CD14-positive monocyte (primary cell): ENCODE measurements at regions not wholly inside any gene's neighbourhood (a gene's known extent, or its start where the extent isn't known, plus 50 kb on each side); places are given as distances from the start of the nearest gene placed in this dataset.

Experiments
- DNase-seq, 3 donors: peaks; one replicate each; pipeline ENCODE4 v3.0.0-alpha.2; 2011 to 2022
- H2AFZ ChIP-seq: 2 replicates; pipeline ENCODE4 v1.6.0; 2012; ENCODE audit warnings: mild to moderate bottlenecking, low read depth, low read length, inconsistent platforms; ENCODE audit not compliant: insufficient read depth, poor library complexity, severe bottlenecking
- H3K27ac ChIP-seq, 2 donors: 1 replicate in 1 of 2; 2 replicates in 1 of 2; pipeline ENCODE4 v1.5.1; 2012 to 2013; ENCODE audit warnings: low read length in 2 of 2, control low read depth in 1 of 2, inconsistent platforms in 1 of 2, low read depth in 1 of 2, mild to moderate bottlenecking in 1 of 2
- H3K27me3 ChIP-seq, 2 donors: one replicate each; pipeline versions ENCODE4 v1.6.0 to v1.6.1; 2011 to 2013; ENCODE audit warnings: low read length in 2 of 2; ENCODE audit not compliant: control insufficient read depth in 2 of 2, insufficient read depth in 2 of 2
- H3K36me3 ChIP-seq, 2 donors: replicated peaks in 1 of 2; 1 replicate in 1 of 2; 2 replicates in 1 of 2; pipeline versions ENCODE4 v1.5.1 to v1.6.1; 2012 to 2013; ENCODE audit warnings: low read length in 2 of 2, control low read depth in 1 of 2, inconsistent platforms in 1 of 2, mild to moderate bottlenecking in 1 of 2; ENCODE audit not compliant: insufficient read depth in 2 of 2, control insufficient read depth in 1 of 2
- H3K4me1 ChIP-seq, 2 donors: 1 replicate in 1 of 2; 2 replicates in 1 of 2; pipeline versions ENCODE4 v1.5.1 to v1.6.1; 2012 to 2013; ENCODE audit warnings: low read length in 2 of 2, control low read depth in 1 of 2, inconsistent platforms in 1 of 2, mild to moderate bottlenecking in 1 of 2, moderate library complexity in 1 of 2; ENCODE audit not compliant: insufficient read depth in 2 of 2, control insufficient read depth in 1 of 2
- H3K4me2 ChIP-seq: replicated peaks from 2 replicates; pipeline ENCODE3; 2012; ENCODE audit warnings: low read length, moderate library complexity, mild to moderate bottlenecking; ENCODE audit not compliant: poor library complexity, severe bottlenecking; ENCODE audit errors: extremely low read depth
- H3K4me3 ChIP-seq, 3 experiments: fragments of 200-600 bp in 1 of 3; sonication (generic) in 1 of 3; replicated peaks in 1 of 3; 1 replicate in 2 of 3; 2 replicates in 1 of 3; pipeline ENCODE4 v1.5.1; 2011 to 2013; ENCODE audit warnings: low read length in 3 of 3, mild to moderate bottlenecking in 3 of 3, control low read depth in 2 of 3, low read depth in 2 of 3, inconsistent platforms in 1 of 3, moderate library complexity in 1 of 3
- H3K79me2 ChIP-seq: 2 replicates; pipeline ENCODE4 v1.6.0; 2012; ENCODE audit warnings: mild to moderate bottlenecking, control low read depth, inconsistent platforms, low read length, moderate library complexity; ENCODE audit not compliant: insufficient read depth
- H3K9ac ChIP-seq: 2 replicates; pipeline ENCODE4 v1.6.0; 2017; ENCODE audit warnings: low read length, mild to moderate bottlenecking; ENCODE audit not compliant: insufficient read depth, poor library complexity, severe bottlenecking
- H3K9me3 ChIP-seq, 2 donors: replicated peaks in 1 of 2; 1 replicate in 1 of 2; 2 replicates in 1 of 2; pipeline versions ENCODE4 v1.5.1 to v1.6.1; 2012 to 2013; ENCODE audit warnings: low read length in 2 of 2, control low read depth in 1 of 2; ENCODE audit not compliant: control insufficient read depth in 1 of 2, insufficient read depth in 1 of 2
- H4K20me1 ChIP-seq: 2 replicates; pipeline ENCODE4 v1.6.0; 2012; ENCODE audit warnings: mild to moderate bottlenecking, low read length, control low read depth, moderate library complexity; ENCODE audit not compliant: insufficient read depth
- H3K27ac Mint-ChIP-seq, 7 donors: one replicate each; pipeline ENCODE4 v1.8.0; 2020; ENCODE audit warnings: mild to moderate bottlenecking in 7 of 7, mixed read lengths in 7 of 7, moderate library complexity in 6 of 7, inconsistent platforms in 2 of 7
- H3K27me3 Mint-ChIP-seq, 3 donors: one replicate each; pipeline ENCODE4 v1.8.0; 2021 to 2022; ENCODE audit warnings: low read depth in 3 of 3, mild to moderate bottlenecking in 3 of 3, mixed read lengths in 3 of 3, moderate library complexity in 3 of 3, inconsistent platforms in 1 of 3
- H3K36me3 Mint-ChIP-seq, 2 donors: one replicate each; pipeline ENCODE4 v1.8.0; 2020; ENCODE audit warnings: mixed read lengths in 2 of 2, inconsistent platforms in 1 of 2, mild to moderate bottlenecking in 1 of 2
- H3K4me1 Mint-ChIP-seq: one replicate; pipeline ENCODE4 v1.8.0; 2020; ENCODE audit warnings: mild to moderate bottlenecking, mixed read lengths
- H3K4me3 Mint-ChIP-seq, 2 donors: one replicate each; pipeline ENCODE4 v1.8.0; 2020; ENCODE audit warnings: mild to moderate bottlenecking in 2 of 2, mixed read lengths in 2 of 2, moderate library complexity in 1 of 2
- H3K9me3 Mint-ChIP-seq, 7 donors: one replicate each; pipeline ENCODE4 v1.8.0; 2020 to 2022; ENCODE audit warnings: mixed read lengths in 7 of 7, mild to moderate bottlenecking in 6 of 7, moderate library complexity in 6 of 7, inconsistent platforms in 2 of 7
- CTCF ChIP-seq: fragments of 200-600 bp; IDR thresholded peaks from one replicate; pipeline ENCODE4 v1.8.0; 2022; ENCODE audit warnings: antibody characterized with exemption, mild to moderate bottlenecking
- WGBS: methylation state at CpG from one replicate; pipeline ENCODE4 v1.1.5; 2013; ENCODE audit warnings: missing lambda C conversion rate; ENCODE audit not compliant: insufficient coverage; 5-methylcytosine and 5-hydroxymethylcytosine counted together
- intact Hi-C, 2 donors: fragments of 100-400 bp; cut with micrococcal nuclease; formaldehyde crosslinking; loops; one replicate each; pipeline versions ENCODE4 v1.15.0 to v1.15.1; 2023

DNA sequence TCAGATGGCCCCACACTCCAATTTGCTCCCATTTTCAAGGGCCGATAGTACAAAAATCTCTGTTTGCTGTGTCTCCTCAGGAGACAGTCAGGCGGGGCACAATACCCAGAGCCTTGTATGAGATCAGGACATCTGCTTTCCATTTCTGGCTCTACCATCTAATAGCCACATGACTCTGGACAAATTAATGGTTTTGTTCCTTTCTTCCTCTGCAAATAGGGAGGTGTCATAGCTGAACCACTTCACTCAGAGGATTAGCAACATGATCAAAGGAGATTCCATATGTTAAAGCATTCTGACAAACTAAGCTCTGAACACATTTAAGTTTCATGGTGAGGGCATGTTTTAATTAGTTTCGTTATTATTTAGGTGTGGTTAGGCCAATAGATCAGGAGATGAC is 602.1 kb upstream of the SYT4 start:
- intact Hi-C loops, result no loop called here
- H2AFZ ChIP-seq, result no peak overlapping the region
- no peaks in the 10 kb centered on the region for H3K4me1 ChIP-seq
- H3K27me3 Mint-ChIP-seq, result no peaks in the 10 kb centered on the region
- H3K79me2 ChIP-seq, result no peaks in the 10 kb centered on the region
- H3K9me3 ChIP-seq, result peaks cover 0 to 3% of the 10 kb centered on the region in 2 donors
- no peaks in the 10 kb centered on the region for H3K4me1 Mint-ChIP-seq
- H3K9me3 Mint-ChIP-seq, result peaks cover 0 to 9% (median 5%) of the 10 kb centered on the region in 7 donors
- H3K36me3 ChIP-seq, result no peaks in the 10 kb centered on the region
- H3K9ac ChIP-seq, result no peak overlapping the region
- H3K4me2 ChIP-seq, result no peak overlapping the region
- H3K27me3 ChIP-seq, result no peaks in the 10 kb centered on the region
- no peaks in the 10 kb centered on the region for H3K36me3 Mint-ChIP-seq
- 0% methylated on average over 1 of the region's 3 CpGs for WGBS
- no peak for TF ChIP-seq CTCF
- no peak overlapping the region for H3K27ac ChIP-seq
- H3K4me3 ChIP-seq, result no peak overlapping the region
- H4K20me1 ChIP-seq, result no peaks in the 10 kb centered on the region
- no peak overlapping the region for H3K4me3 Mint-ChIP-seq
- no peak overlapping the region for H3K27ac Mint-ChIP-seq
- no peak for DNase-seq

- peaks cover 0 to 9% (median 7%) of the 10 kb centered on the region in 7 donors for H3K9me3 Mint-ChIP-seq
- WGBS, result 93% methylated on average over 5 of the region's 7 CpGs
- Histone ChIP-seq H4K20me1 (no peaks in the 10 kb centered on the region), H3K79me2 (no peaks in the 10 kb centered on the region), H3K4me1 (no peaks in the 10 kb centered on the region), H2AFZ (no peak overlapping the region), H3K9me3 (peaks cover 0 to 3% of the 10 kb centered on the region in 2 donors), H3K4me2 (no peak overlapping the region), H3K9ac (no peak overlapping the region), H3K27me3 (no peaks in the 10 kb centered on the region), H3K27ac (no peak overlapping the region), H3K36me3 (no peaks in the 10 kb centered on the region), H3K4me3 (no peak overlapping the region)
- no peaks in the 10 kb centered on the region for H3K27me3 Mint-ChIP-seq
- intact Hi-C loops, result no loop called here
- no peak for TF ChIP-seq CTCF
- H3K27ac Mint-ChIP-seq, result no peak overlapping the region
- no peak for DNase-seq
- H3K4me3 Mint-ChIP-seq, result no peak overlapping the region
- no peaks in the 10 kb centered on the region for H3K36me3 Mint-ChIP-seq
- no peaks in the 10 kb centered on the region for H3K4me1 Mint-ChIP-seq
Observed at GRCh38 chr18:43882358-43883055, 605.2 kb upstream of the SYT4 start.
